ENCODE measurements at regions not wholly inside any gene's neighbourhood (a gene's known extent, or its start where the extent isn't known, plus 50 kb on each side); places are given as distances from the start of the nearest gene placed in this dataset.

DNA sequence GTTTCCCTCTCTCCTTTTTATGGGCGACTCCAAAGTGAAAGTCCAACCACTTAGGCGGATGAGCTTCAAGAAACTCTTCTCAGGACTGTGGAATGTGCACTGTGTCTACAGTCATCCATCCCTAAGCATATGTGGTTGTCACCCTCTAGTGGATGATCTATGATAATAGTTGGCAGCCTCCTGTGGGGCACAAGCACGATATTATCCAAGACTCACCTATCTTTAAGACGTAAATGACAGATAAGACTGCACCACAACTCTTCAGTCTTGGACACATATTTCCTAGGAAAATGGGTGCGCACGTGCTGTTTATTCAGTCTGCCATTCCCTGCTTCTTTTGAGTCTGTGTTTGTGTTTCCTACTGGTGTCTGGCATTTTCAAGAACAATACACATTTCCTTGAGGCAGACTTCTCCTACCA, 145.5 kb upstream of the CTAGE1 start:
- peaks cover 0 to 4% (median 3%) of the 10 kb centered on the region in 3 donors for H3K4me1 ChIP-seq
- no peaks in the 10 kb centered on the region for H3K27me3 ChIP-seq
- peak; percentile 91 for FAIRE-seq
- DNase-seq: peak in 3 of 6 donors; percentile 22 to 52 (median 33)
- H3K27ac ChIP-seq: no peak overlapping the region
- no peaks in the 10 kb centered on the region for H3K9me3 ChIP-seq
- no peak overlapping the region for H3K4me3 ChIP-seq
- intact Hi-C loops (cut with DNase I): loop anchor here in 2 of 3 donors (10.0 kb wide), 3 partner anchors 388 to 658 kb away; no protein-coding TSS in a partner anchor
- 2 to 3% methylated on average over 6 of the region's 6 CpGs for WGBS, 2 donors
- TF ChIP-seq, protein P1, sequence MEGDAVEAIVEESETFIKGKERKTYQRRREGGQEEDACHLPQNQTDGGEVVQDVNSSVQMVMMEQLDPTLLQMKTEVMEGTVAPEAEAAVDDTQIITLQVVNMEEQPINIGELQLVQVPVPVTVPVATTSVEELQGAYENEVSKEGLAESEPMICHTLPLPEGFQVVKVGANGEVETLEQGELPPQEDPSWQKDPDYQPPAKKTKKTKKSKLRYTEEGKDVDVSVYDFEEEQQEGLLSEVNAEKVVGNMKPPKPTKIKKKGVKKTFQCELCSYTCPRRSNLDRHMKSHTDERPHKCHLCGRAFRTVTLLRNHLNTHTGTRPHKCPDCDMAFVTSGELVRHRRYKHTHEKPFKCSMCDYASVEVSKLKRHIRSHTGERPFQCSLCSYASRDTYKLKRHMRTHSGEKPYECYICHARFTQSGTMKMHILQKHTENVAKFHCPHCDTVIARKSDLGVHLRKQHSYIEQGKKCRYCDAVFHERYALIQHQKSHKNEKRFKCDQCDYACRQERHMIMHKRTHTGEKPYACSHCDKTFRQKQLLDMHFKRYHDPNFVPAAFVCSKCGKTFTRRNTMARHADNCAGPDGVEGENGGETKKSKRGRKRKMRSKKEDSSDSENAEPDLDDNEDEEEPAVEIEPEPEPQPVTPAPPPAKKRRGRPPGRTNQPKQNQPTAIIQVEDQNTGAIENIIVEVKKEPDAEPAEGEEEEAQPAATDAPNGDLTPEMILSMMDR (IDR thresholded peaks at IDR 0.05): peak; percentile 36 to 62 (median 45)
- H3K36me3 ChIP-seq: no peaks in the 10 kb centered on the region
- peak; percentile 71 to 81 (median 78) for ATAC-seq

- Histone ChIP-seq H3K27me3 (no peaks in the 10 kb centered on the region), H3K4me3 (no peak overlapping the region), H3K9me3 (no peaks in the 10 kb centered on the region), H3K36me3 (no peaks in the 10 kb centered on the region), H3K4me1 (peaks cover 0 to 4% (median 3%) of the 10 kb centered on the region in 3 donors), H3K27ac (no peak overlapping the region)
- TF ChIP-seq, protein P1 (IDR thresholded peaks at IDR 0.05): no peak
- intact Hi-C loops (cut with DNase I): loop anchor here in 2 of 3 donors (10.0 kb wide), 3 partner anchors 389 to 659 kb away; no protein-coding TSS in a partner anchor
- WGBS, 2 donors: 72 to 80% methylated on average over 2 of the region's 2 CpGs
- DNase-seq: no peak
- no peak for FAIRE-seq
- ATAC-seq: no peak
Observed at GRCh38 chr18:22564036-22564435, 146.3 kb upstream of the CTAGE1 start.

DNA sequence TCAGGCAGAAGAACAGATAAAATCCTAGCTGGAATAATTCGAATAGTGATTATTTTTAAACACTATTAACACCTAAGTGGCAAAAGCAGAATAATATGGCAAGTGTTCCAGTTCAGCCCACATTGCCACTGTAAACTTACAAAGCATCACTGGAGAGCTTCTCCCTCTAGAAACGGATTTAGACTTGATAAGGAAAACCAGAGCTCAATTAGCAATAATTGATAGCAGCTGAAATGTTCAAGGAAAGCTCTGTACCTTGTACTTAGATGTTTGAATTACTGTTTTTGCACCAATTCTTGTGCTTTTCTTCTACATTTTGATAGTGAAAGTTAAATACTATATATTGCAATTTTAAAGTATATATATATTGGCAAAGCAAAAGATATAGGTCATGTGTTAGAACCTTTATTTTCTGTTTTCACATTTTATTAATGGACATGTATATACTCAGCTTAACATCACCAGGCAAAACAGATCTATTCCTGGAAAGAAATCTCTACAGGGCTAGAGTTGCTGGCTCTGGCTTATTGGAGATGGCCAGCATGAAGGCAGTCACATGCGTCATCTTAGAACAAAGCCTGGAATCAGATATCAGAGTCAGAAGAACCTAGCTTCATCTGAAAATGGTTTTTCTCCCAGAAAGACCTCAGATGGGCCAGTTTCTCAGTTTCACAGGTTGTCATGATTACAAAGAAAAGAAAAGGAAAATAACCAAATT, 149.1 kb upstream of the CTAGE1 start:
- FAIRE-seq (no peak), ATAC-seq (no peak), DNase-seq (no peak)
- H3K36me3 ChIP-seq: no peaks in the 10 kb centered on the region
- no peak overlapping the region for H3K27ac ChIP-seq
- no peak overlapping the region for H3K4me3 ChIP-seq
- intact Hi-C loops (cut with DNase I): loop anchor here in 2 of 3 donors (10.0 kb wide), 3 partner anchors 392 to 662 kb away; no protein-coding TSS in a partner anchor
- no peaks in the 10 kb centered on the region for H3K27me3 ChIP-seq
- no peaks in the 10 kb centered on the region for H3K9me3 ChIP-seq
- TF ChIP-seq, protein P1 (IDR thresholded peaks at IDR 0.05): no peak
- peaks cover 0 to 3% (median 0%) of the 10 kb centered on the region in 3 donors for H3K4me1 ChIP-seq
- 52 to 59% methylated on average over 3 of the region's 3 CpGs for WGBS, 2 donors

GRCh38 chr18:22567794-22568193, 150.1 kb upstream of the CTAGE1 start:
- Histone ChIP-seq H3K4me3 (no peak overlapping the region), H3K9me3 (no peaks in the 10 kb centered on the region), H3K4me1 (peaks cover 0 to 3% (median 0%) of the 10 kb centered on the region in 3 donors), H3K27me3 (no peaks in the 10 kb centered on the region), H3K36me3 (no peaks in the 10 kb centered on the region), H3K27ac (no peak overlapping the region)
- intact Hi-C loops (cut with DNase I): loop anchor here in 2 of 3 donors (10.0 kb wide), 3 partner anchors 393 to 663 kb away; no protein-coding TSS in a partner anchor
- no peak for ATAC-seq
- no peak for FAIRE-seq
- DNase-seq: no peak
- TF ChIP-seq, protein P1 (IDR thresholded peaks at IDR 0.05): no peak

DNA sequence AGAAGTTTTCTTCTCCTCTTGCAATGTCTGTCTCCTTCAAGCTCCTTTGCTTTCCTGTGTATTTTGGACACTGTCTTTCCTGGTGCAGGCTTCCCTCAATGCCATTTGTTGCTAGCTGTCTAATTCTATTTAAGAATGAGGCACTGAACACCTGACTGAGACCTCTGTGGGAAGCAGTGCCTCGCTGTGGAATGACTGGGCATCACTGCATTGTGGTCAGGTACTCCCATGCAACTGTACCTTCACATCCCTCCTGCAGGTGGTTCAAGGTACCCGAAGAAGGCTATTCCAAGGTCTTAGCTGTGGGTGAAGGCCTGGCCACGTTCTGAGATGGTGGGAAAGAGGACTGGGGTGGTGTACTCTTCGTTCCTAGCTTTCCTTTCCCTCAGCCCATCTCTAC, 152.8 kb upstream of the CTAGE1 start:
- FAIRE-seq (no peak), DNase-seq (no peak), ATAC-seq (no peak)
- TF ChIP-seq, protein P1 (IDR thresholded peaks at IDR 0.05): no peak
- Histone ChIP-seq H3K9me3 (no peaks in the 10 kb centered on the region), H3K4me1 (no peaks in the 10 kb centered on the region), H3K27me3 (no peaks in the 10 kb centered on the region), H3K4me3 (no peak overlapping the region), H3K36me3 (no peaks in the 10 kb centered on the region), H3K27ac (no peak overlapping the region)
- WGBS, 2 donors: 63 to 65% methylated on average over 4 of the region's 4 CpGs
- intact Hi-C loops (cut with DNase I): no loop called here
